H1 (cell line): ENCODE measurements at regions not wholly inside any gene's neighbourhood (a gene's known extent, or its start where the extent isn't known, plus 50 kb on each side); places are given as distances from the start of the nearest gene placed in this dataset.

Experiments
- EP300 ChIP-seq, 2 experiments: IDR thresholded peaks; 1 replicate in 1 of 2; 2 replicates in 1 of 2; pipeline ENCODE4 v1.6.1; 2011 to 2012; ENCODE audit warnings: low read depth in 2 of 2, low read length in 2 of 2, mild to moderate bottlenecking in 2 of 2, borderline replicate concordance in 1 of 2, inconsistent platforms in 1 of 2, moderate library complexity in 1 of 2
- SAP30 ChIP-seq: fragments of 300-600 bp; sonication (generic); IDR thresholded peaks from 2 replicates; pipeline ENCODE4 v1.7.1; 2012; ENCODE audit warnings: low read length, moderate library complexity, mild to moderate bottlenecking, inconsistent platforms; ENCODE audit not compliant: insufficient read depth, insufficient replicate concordance
- SIX5 ChIP-seq: IDR thresholded peaks from 2 replicates; pipeline ENCODE4 v1.6.1; 2011; ENCODE audit warnings: mild to moderate bottlenecking, low read depth, low read length
- TAF7 ChIP-seq: optimal IDR thresholded peaks from 2 replicates; pipeline ENCODE3; 2011; ENCODE audit warnings: low read depth, mild to moderate bottlenecking, inconsistent platforms, low read length, moderate library complexity, borderline replicate concordance

DNA sequence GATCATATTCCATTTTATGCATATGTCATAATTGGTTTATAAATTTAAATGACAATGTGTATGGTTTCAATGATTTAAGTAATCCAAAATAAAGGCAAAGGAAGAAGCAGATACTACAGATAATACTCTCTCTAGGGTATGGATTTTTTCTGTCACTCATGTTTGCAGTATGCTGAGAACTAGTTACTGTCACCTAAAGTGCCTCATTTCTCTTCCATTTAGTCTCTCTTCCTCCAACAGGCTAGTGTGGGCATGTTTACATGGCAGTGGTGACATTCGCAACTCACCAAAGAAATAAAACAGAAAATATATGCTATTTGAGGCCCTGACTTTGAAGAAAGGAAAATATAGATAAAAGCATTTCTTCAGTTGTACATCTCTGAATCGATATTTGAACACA is 1460.4 kb upstream of the ZEB2 start (continued):
- TF ChIP-seq EP300 (IDR thresholded peaks at IDR 0.05; ENCODE audit: borderline replicate concordance in 1 of 2, low read depth in 2 of 2, low read length in 2 of 2): no peak
- no peak for TF ChIP-seq SAP30
- no peak for TF ChIP-seq TAF7
- no peak for TF ChIP-seq SIX5
- TF ChIP-seq, all 59 proteins: peak for 0
